MM.1S (cell line): ENCODE measurements at regions not wholly inside any gene's neighbourhood (a gene's known extent, or its start where the extent isn't known, plus 50 kb on each side); places are given as distances from the start of the nearest gene placed in this dataset.

Experiments
- EZH2 ChIP-seq: fragments of 300-600 bp; sonication (generic); optimal IDR thresholded peaks from 2 replicates; pipeline ENCODE3; 2017; ENCODE audit warnings: low read depth, mild to moderate bottlenecking, antibody characterized with exemption, low read length, mixed read lengths
- EZH2phosphoT487 ChIP-seq: fragments of 300-600 bp; sonication (generic); IDR thresholded peaks from 2 replicates; pipeline ENCODE4 v1.6.1; 2018; ENCODE audit warnings: antibody characterized with exemption, low read length
- TF ChIP-seq, protein P1 (sequence below): fragments of 300-600 bp; sonication (generic); IDR thresholded peaks from 2 replicates; pipeline ENCODE4 v1.5.1; 2016; ENCODE audit warnings: antibody characterized with exemption, low read length, mixed read lengths

- no peak for TF ChIP-seq EZH2phosphoT487
- TF ChIP-seq, protein P1, sequence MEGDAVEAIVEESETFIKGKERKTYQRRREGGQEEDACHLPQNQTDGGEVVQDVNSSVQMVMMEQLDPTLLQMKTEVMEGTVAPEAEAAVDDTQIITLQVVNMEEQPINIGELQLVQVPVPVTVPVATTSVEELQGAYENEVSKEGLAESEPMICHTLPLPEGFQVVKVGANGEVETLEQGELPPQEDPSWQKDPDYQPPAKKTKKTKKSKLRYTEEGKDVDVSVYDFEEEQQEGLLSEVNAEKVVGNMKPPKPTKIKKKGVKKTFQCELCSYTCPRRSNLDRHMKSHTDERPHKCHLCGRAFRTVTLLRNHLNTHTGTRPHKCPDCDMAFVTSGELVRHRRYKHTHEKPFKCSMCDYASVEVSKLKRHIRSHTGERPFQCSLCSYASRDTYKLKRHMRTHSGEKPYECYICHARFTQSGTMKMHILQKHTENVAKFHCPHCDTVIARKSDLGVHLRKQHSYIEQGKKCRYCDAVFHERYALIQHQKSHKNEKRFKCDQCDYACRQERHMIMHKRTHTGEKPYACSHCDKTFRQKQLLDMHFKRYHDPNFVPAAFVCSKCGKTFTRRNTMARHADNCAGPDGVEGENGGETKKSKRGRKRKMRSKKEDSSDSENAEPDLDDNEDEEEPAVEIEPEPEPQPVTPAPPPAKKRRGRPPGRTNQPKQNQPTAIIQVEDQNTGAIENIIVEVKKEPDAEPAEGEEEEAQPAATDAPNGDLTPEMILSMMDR, result no peak
- TF ChIP-seq EZH2, result no peak
Observed at GRCh38 chr7:142381727-142382390, 124.0 kb upstream of the PRSS58 start.
